HepG2 (cell line): ENCODE measurements at regions not wholly inside any gene's neighbourhood (a gene's known extent, or its start where the extent isn't known, plus 50 kb on each side); places are given as distances from the start of the nearest gene placed in this dataset.

Experiments
- ADNP ChIP-seq: sonication (generic); formaldehyde crosslinking; IDR thresholded peaks from 2 replicates; pipeline ENCODE4 v1.4.0; 2020; ENCODE audit warnings: missing genetic modification reagents
- BRCA1 ChIP-seq: sonication (generic); formaldehyde crosslinking; IDR thresholded peaks from 2 replicates; pipeline ENCODE4 v1.4.0; 2020; ENCODE audit warnings: missing genetic modification reagents
- DPF2 ChIP-seq: sonication (generic); formaldehyde crosslinking; IDR thresholded peaks from 2 replicates; pipeline ENCODE4 v1.4.0; 2020; ENCODE audit warnings: mild to moderate bottlenecking, low read depth, missing genetic modification reagents, borderline replicate concordance
- ELF3 ChIP-seq: IDR thresholded peaks from 2 replicates; pipeline ENCODE4 v1.6.1; 2016; ENCODE audit warnings: missing genetic modification reagents, missing compliant biosample characterization
- ETV5 ChIP-seq: IDR thresholded peaks from 2 replicates; pipeline ENCODE4 v1.6.1; 2018; ENCODE audit warnings: missing biosample characterization, missing genetic modification reagents, inconsistent platforms, borderline replicate concordance
- HDAC1 ChIP-seq: sonication (generic); formaldehyde crosslinking; IDR thresholded peaks from 2 replicates; pipeline ENCODE4 v1.5.1; 2020; ENCODE audit warnings: mild to moderate bottlenecking, missing genetic modification reagents
- HDAC2 ChIP-seq: sonication (generic); formaldehyde crosslinking; IDR thresholded peaks from 2 replicates; pipeline ENCODE4 v1.4.0; 2020; ENCODE audit warnings: missing genetic modification reagents
- KLF16 ChIP-seq, 2 experiments: sonication (generic) in 1 of 2; formaldehyde crosslinking in 1 of 2; IDR thresholded peaks; 2 replicates each; pipeline versions ENCODE4 v1.6.1 to v1.8.0; 2016 to 2023; ENCODE audit warnings: missing genetic modification reagents in 2 of 2, missing compliant biosample characterization in 1 of 2
- MLLT10 ChIP-seq: sonication (generic); formaldehyde crosslinking; IDR thresholded peaks from 2 replicates; pipeline ENCODE4 v1.4.0; 2020; ENCODE audit warnings: missing genetic modification reagents
- NFKBIZ ChIP-seq: IDR thresholded peaks from 2 replicates; pipeline ENCODE4 v1.6.1; 2018; ENCODE audit warnings: missing genetic modification reagents, missing compliant biosample characterization
- NR2F2 ChIP-seq: IDR thresholded peaks from 2 replicates; pipeline ENCODE4 v1.6.1; 2012; ENCODE audit warnings: low read depth, inconsistent platforms, borderline replicate concordance
- ONECUT2 ChIP-seq: sonication (generic); formaldehyde crosslinking; IDR thresholded peaks from 2 replicates; pipeline ENCODE4 v1.4.0; 2020; ENCODE audit warnings: missing genetic modification reagents
- PITX1 ChIP-seq: sonication (generic); formaldehyde crosslinking; IDR thresholded peaks from 2 replicates; pipeline ENCODE4 v1.5.1; 2020; ENCODE audit warnings: mild to moderate bottlenecking, missing genetic modification reagents
- TEAD2 ChIP-seq: sonication (generic); formaldehyde crosslinking; IDR thresholded peaks from 2 replicates; pipeline ENCODE4 v1.9.0; 2021; ENCODE audit warnings: missing genetic modification reagents
- YEATS4 ChIP-seq: sonication (generic); formaldehyde crosslinking; IDR thresholded peaks from 2 replicates; pipeline ENCODE4 v1.4.0; 2020; ENCODE audit warnings: missing genetic modification reagents, borderline replicate concordance
- ZEB1 ChIP-seq: IDR thresholded peaks from 2 replicates; pipeline ENCODE4 v1.6.1; 2012; ENCODE audit warnings: mild to moderate bottlenecking, low read depth, inconsistent platforms; ENCODE audit not compliant: insufficient replicate concordance
- ZFP82 ChIP-seq: sonication (generic); formaldehyde crosslinking; IDR thresholded peaks from 2 replicates; pipeline ENCODE4 v1.5.1; 2020; ENCODE audit warnings: mild to moderate bottlenecking, missing genetic modification reagents, borderline replicate concordance
- ZKSCAN1 ChIP-seq: fragments of 150-350 bp; IDR thresholded peaks from 2 replicates; pipeline ENCODE4 v1.6.1; 2014; ENCODE audit warnings: low read length
- ZMYM3 ChIP-seq: sonication (generic); formaldehyde crosslinking; IDR thresholded peaks from 2 replicates; pipeline ENCODE4 v1.5.1; 2020; ENCODE audit warnings: mild to moderate bottlenecking, missing genetic modification reagents
- ZNF256 ChIP-seq: sonication (generic); formaldehyde crosslinking; conservative IDR thresholded peaks from 2 replicates; pipeline ENCODE4 v1.4.0; 2020; ENCODE audit warnings: missing genetic modification reagents
- ZNF333 ChIP-seq: sonication (generic); formaldehyde crosslinking; IDR thresholded peaks from 2 replicates; pipeline ENCODE4 v1.4.0; 2020; ENCODE audit warnings: mild to moderate bottlenecking, missing genetic modification reagents, borderline replicate concordance
- ZNF543 ChIP-seq: sonication (generic); formaldehyde crosslinking; IDR thresholded peaks from 2 replicates; pipeline ENCODE4 v1.4.0; 2020; ENCODE audit warnings: mild to moderate bottlenecking, missing genetic modification reagents
- ZNF546 ChIP-seq: sonication (generic); formaldehyde crosslinking; conservative IDR thresholded peaks from 2 replicates; pipeline ENCODE4 v1.8.1; 2023; ENCODE audit warnings: mild to moderate bottlenecking, missing genetic modification reagents
- ZNF589 ChIP-seq: sonication (generic); formaldehyde crosslinking; conservative IDR thresholded peaks from 2 replicates; pipeline ENCODE4 v1.8.0; 2022; ENCODE audit warnings: mild to moderate bottlenecking, moderate library complexity, missing genetic modification reagents
- ZNF773 ChIP-seq: sonication (generic); formaldehyde crosslinking; IDR thresholded peaks from 2 replicates; pipeline ENCODE4 v1.4.0; 2020; ENCODE audit warnings: missing genetic modification reagents, borderline replicate concordance
- ZSCAN21 ChIP-seq: sonication (generic); formaldehyde crosslinking; IDR thresholded peaks from 2 replicates; pipeline ENCODE4 v1.8.0; 2022; ENCODE audit warnings: mild to moderate bottlenecking, missing genetic modification reagents, moderate library complexity, borderline replicate concordance
- ZSCAN29 ChIP-seq: sonication (generic); formaldehyde crosslinking; conservative IDR thresholded peaks from 2 replicates; pipeline ENCODE4 v1.4.0; 2020; ENCODE audit warnings: mild to moderate bottlenecking, missing genetic modification reagents
- TF ChIP-seq, protein P1 (sequence below): sonication (generic); formaldehyde crosslinking; IDR thresholded peaks from 2 replicates; pipeline ENCODE4 v1.9.0; 2021; ENCODE audit warnings: missing genetic modification reagents, mild to moderate bottlenecking, borderline replicate concordance
- TF ChIP-seq, protein P2 (sequence below): sonication (generic); formaldehyde crosslinking; IDR thresholded peaks from 2 replicates; pipeline ENCODE4 v1.5.1; 2020; ENCODE audit warnings: mild to moderate bottlenecking, missing genetic modification reagents

GRCh38 chr13:33642374-33643065 is 175.4 kb upstream of the RFC3 start (continued):
- TF ChIP-seq, protein P1, sequence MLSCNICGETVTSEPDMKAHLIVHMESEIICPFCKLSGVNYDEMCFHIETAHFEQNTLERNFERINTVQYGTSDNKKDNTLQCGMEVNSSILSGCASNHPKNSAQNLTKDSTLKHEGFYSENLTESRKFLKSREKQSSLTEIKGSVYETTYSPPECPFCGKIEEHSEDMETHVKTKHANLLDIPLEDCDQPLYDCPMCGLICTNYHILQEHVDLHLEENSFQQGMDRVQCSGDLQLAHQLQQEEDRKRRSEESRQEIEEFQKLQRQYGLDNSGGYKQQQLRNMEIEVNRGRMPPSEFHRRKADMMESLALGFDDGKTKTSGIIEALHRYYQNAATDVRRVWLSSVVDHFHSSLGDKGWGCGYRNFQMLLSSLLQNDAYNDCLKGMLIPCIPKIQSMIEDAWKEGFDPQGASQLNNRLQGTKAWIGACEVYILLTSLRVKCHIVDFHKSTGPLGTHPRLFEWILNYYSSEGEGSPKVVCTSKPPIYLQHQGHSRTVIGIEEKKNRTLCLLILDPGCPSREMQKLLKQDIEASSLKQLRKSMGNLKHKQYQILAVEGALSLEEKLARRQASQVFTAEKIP (CRISPR knock-in tag), result no peak
- TF ChIP-seq ZNF256 (no peak), DPF2 (CRISPR knock-in tag) (peak; percentile 87), ZNF543 (CRISPR knock-in tag) (peak; percentile 57; the same call in 1 of the 2 replicates), ZNF546 (CRISPR knock-in tag) (no peak; the same call in 1 of the 2 replicates), ZSCAN29 (CRISPR knock-in tag) (0 out of 2 replicates have a peak, but pooled peaks have one; percentile 32), BRCA1 (CRISPR knock-in tag) (no peak), MLLT10 (CRISPR knock-in tag) (no peak), ELF3 (CRISPR knock-in tag) (peak; percentile 94), HDAC2 (CRISPR knock-in tag) (peak; percentile 86), ZMYM3 (CRISPR knock-in tag) (peak; percentile 41; the same call in 1 of the 2 replicates), ZEB1 (peak; percentile 73), ZSCAN21 (CRISPR knock-in tag) (no peak), ZNF333 (CRISPR knock-in tag) (no peak), ZNF589 (CRISPR knock-in tag) (no peak), ZNF773 (CRISPR knock-in tag) (no peak), TEAD2 (no peak), ONECUT2 (CRISPR knock-in tag) (no peak), NR2F2 (peak; percentile 97), ZFP82 (CRISPR knock-in tag) (no peak), HDAC1 (CRISPR knock-in tag) (peak; percentile 73; the same call in 1 of the 2 replicates), ETV5 (CRISPR knock-in tag) (peak; percentile 94), ADNP (CRISPR knock-in tag) (no peak), PITX1 (peak; percentile 82), KLF16 (CRISPR knock-in tag; IDR thresholded peaks at IDR 0.05) (peak in 1 of 2 experiments; percentile 94; a peak in 2 of 4 replicates), ZKSCAN1 (peak; percentile 82), NFKBIZ (peak; percentile 89), YEATS4 (CRISPR knock-in tag) (peak; percentile 30; the same call in 1 of the 2 replicates)
- TF ChIP-seq, protein P2, sequence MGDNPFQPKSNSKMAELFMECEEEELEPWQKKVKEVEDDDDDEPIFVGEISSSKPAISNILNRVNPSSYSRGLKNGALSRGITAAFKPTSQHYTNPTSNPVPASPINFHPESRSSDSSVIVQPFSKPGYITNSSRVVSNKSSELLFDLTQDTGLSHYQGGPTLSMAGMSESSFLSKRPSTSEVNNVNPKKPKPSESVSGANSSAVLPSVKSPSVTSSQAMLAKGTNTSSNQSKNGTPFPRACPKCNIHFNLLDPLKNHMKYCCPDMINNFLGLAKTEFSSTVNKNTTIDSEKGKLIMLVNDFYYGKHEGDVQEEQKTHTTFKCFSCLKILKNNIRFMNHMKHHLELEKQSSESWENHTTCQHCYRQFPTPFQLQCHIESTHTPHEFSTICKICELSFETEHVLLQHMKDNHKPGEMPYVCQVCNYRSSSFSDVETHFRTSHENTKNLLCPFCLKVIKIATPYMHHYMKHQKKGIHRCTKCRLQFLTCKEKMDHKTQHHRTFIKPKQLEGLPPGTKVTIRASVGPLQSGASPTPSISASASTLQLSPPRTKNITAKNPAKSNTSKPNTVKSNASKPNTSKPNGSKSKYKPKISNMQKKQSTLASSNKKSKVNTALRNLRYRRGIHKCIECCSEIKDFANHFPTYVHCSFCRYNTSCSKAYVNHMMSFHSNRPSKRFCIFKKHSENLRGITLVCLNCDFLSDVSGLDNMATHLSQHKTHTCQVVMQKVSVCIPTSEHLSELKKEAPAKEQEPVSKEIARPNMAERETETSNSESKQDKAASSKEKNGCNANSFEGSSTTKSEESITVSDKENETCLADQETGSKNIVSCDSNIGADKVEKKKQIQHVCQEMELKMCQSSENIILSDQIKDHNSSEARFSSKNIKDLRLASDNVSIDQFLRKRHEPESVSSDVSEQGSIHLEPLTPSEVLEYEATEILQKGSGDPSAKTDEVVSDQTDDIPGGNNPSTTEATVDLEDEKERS (CRISPR knock-in tag), result peak; percentile 46; the same call in 1 of the 2 replicates
